ENCODE measurements at regions not wholly inside any gene's neighbourhood (a gene's known extent, or its start where the extent isn't known, plus 50 kb on each side); places are given as distances from the start of the nearest gene placed in this dataset.

DNA sequence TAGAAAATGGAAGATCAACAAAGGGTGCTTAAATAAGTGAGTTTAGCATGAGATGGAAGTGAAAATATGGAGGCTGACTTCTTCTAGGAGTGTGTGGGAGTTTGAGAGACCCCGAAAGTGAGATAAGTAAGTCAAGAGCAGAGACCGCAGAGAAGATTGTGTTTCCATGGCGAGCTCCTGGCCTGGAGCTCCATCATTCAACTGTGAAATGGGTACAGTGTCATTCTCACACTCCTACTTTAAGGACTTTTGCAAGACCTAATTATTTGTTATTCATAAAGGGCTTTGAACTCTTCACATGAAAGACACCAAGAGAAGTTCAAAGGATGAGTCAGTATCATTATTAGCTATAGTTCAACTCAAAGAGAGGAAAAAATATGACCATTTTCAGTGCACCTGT is 134.2 kb upstream of the PIK3C3 start:
- H3K23ac ChIP-seq (ENCODE audit: insufficient read length): no peak overlapping the region
- no peak overlapping the region for H3K4me3 ChIP-seq (ENCODE audit: extremely low read depth in 1 of 4, insufficient read depth in 2 of 4, low read depth in 3 of 4, low read length in 4 of 4)
- POLR2A ChIA-PET (ENCODE audit: partially characterized antibody): no interaction called here
- no peak for TF ChIP-seq POU5F1 (IDR thresholded peaks at IDR 0.05; ENCODE audit: low read depth, low read length)
- TF ChIP-seq YY1 (IDR thresholded peaks at IDR 0.05; ENCODE audit: low read depth, low read length): no peak
- TF ChIP-seq SIRT6 (IDR thresholded peaks at IDR 0.05; ENCODE audit: low read length): no peak
- no peak for TF ChIP-seq TBP (IDR thresholded peaks at IDR 0.05; ENCODE audit: low read depth, low read length)
- no peak for TF ChIP-seq EZH2 (IDR thresholded peaks at IDR 0.05; ENCODE audit: low read depth, low read length, severe bottlenecking)
- TF ChIP-seq SP1 (IDR thresholded peaks at IDR 0.05; ENCODE audit: low read depth, low read length): no peak
- FAIRE-seq: no peak
- H2AFZ ChIP-seq (ENCODE audit: low read length): no peak overlapping the region
- no peak overlapping the region for H2BK12ac ChIP-seq (ENCODE audit: low read depth, low read length)
- H3K79me2 ChIP-seq (ENCODE audit: control insufficient read depth in 1 of 2, insufficient read depth in 2 of 2, low read length in 2 of 2): no peaks in the 10 kb centered on the region
- no peak overlapping the region for H2BK15ac ChIP-seq (ENCODE audit: low read length)
- H3K4me2 ChIP-seq (ENCODE audit: insufficient read depth in 1 of 2, low read depth in 2 of 2, low read length in 2 of 2): no peak overlapping the region
- 95% methylated on average over 3 of the region's 3 CpGs; no CpG with 5 or more reads in 1 of the 2 experiments for WGBS, 2 experiments (ENCODE audit: extremely low coverage in 1 of 2, insufficient coverage in 1 of 2, insufficient read length in 1 of 2, insufficient replicate concordance in 2 of 2, low coverage in 1 of 2, low lambda C conversion rate in 2 of 2, missing lambda C conversion rate in 1 of 2)
- H3K23me2 ChIP-seq (ENCODE audit: low read depth, low read length): no peaks in the 10 kb centered on the region
- H3K27ac ChIP-seq (ENCODE audit: low read depth, low read length): no peak overlapping the region
- H3K4ac ChIP-seq (replicated peaks; ENCODE audit: insufficient read length, low read depth, low read length): no peak overlapping the region
- no peak overlapping the region for H3K9ac ChIP-seq (replicated peaks in 1 of 4; ENCODE audit: extremely low read depth in 1 of 4, low read depth in 3 of 4, low read length in 3 of 4)
- no peaks in the 10 kb centered on the region for H3K27me3 ChIP-seq (replicated peaks in 1 of 4; ENCODE audit: control insufficient read depth in 3 of 4, extremely low read depth in 1 of 4, insufficient read depth in 3 of 4, low read length in 3 of 4)
- no peaks in the 10 kb centered on the region for H3K9me3 ChIP-seq (ENCODE audit: insufficient read depth in 2 of 2, low read depth in 1 of 2, low read length in 1 of 2)
- CTCF ChIA-PET (ENCODE audit: partially characterized antibody): interaction anchor here (1.0 kb wide), 1 partner anchor 7 kb away, joined by 3 read pairs; no protein-coding TSS in a partner anchor
- no peaks in the 10 kb centered on the region for H3K36me3 ChIP-seq (ENCODE audit: control insufficient read depth in 2 of 4, insufficient read depth in 4 of 4, low read length in 3 of 4)
- no peak overlapping the region for H2BK20ac ChIP-seq (ENCODE audit: low read length)
- H2BK120ac ChIP-seq (replicated peaks; ENCODE audit: low read depth, low read length): no peak overlapping the region
- no peaks in the 10 kb centered on the region for H3K4me1 ChIP-seq (replicated peaks in 1 of 4; ENCODE audit: control insufficient read depth in 3 of 4, insufficient read depth in 4 of 4, low read length in 3 of 4)
- no peak overlapping the region for H3K56ac ChIP-seq (replicated peaks; ENCODE audit: insufficient read length, low read depth, low read length)
- H3K18ac ChIP-seq (ENCODE audit: extremely low read depth, low read length): no peak overlapping the region
- no peaks in the 10 kb centered on the region for H4K20me1 ChIP-seq (replicated peaks in 1 of 2; ENCODE audit: control insufficient read depth in 1 of 2, insufficient read depth in 2 of 2, low read length in 2 of 2)
- H2AK5ac ChIP-seq (ENCODE audit: low read depth, low read length): no peak overlapping the region
- DNase-seq (ENCODE audit: low read depth in 1 of 2, low spot score in 2 of 2): no peak
- H4K5ac ChIP-seq (ENCODE audit: insufficient read length, low read depth, low read length): no peak overlapping the region
- no peak overlapping the region for H2BK5ac ChIP-seq (ENCODE audit: low read depth, low read length)
- no peak overlapping the region for H3K14ac ChIP-seq (ENCODE audit: insufficient read length)
- H4K91ac ChIP-seq (replicated peaks; ENCODE audit: insufficient read length, low read length): no peak overlapping the region
- no peak overlapping the region for H4K8ac ChIP-seq (ENCODE audit: extremely low read depth, insufficient read depth, low read length)
- H3K79me1 ChIP-seq (ENCODE audit: low read depth, low read length): no peaks in the 10 kb centered on the region

Measured in H1 (cell line).